Left lung (tissue), 4 donors: ENCODE measurements at regions not wholly inside any gene's neighbourhood (a gene's known extent, or its start where the extent isn't known, plus 50 kb on each side); places are given as distances from the start of the nearest gene placed in this dataset.
A peak's percentile ranks its signal among the peaks of the same experiment; 100 is the strongest.
"Not testable (repeated sequence)": the region's sequence is repeated elsewhere in the genome, so short reads cannot be mapped to it uniquely, and the experiment has no call there.

ENCODE experiments used
- ATAC-seq: fragments of 200-7000 bp; cut with Tn5 transposase; one replicate; pipeline ENCODE4 v1.9.1; 2020; ENCODE audit warnings: moderate library complexity
- DNase-seq, 4 donors: peaks; one replicate each; pipeline ENCODE4 v3.0.0-alpha.2; 2013 to 2020
- H3K27ac ChIP-seq, 2 donors: fragments of 200-600 bp; sonication (generic) in 1 of 2; one replicate each; pipeline versions ENCODE4 v1.5.0 to v1.8.0; 2020 to 2021
- H3K27me3 ChIP-seq, 2 donors: fragments of 200-600 bp; sonication (generic) in 1 of 2; one replicate each; pipeline versions ENCODE4 v1.5.0 to v1.8.0; 2020 to 2021
- H3K36me3 ChIP-seq, 2 donors: fragments of 200-600 bp; sonication (generic) in 1 of 2; one replicate each; pipeline versions ENCODE4 v1.5.0 to v1.8.0; 2020 to 2021
- H3K4me1 ChIP-seq, 2 donors: fragments of 200-600 bp; one replicate each; pipeline ENCODE4 v1.8.0; 2021
- H3K4me3 ChIP-seq, 2 donors: fragments of 200-600 bp; sonication (generic) in 1 of 2; one replicate each; pipeline versions ENCODE4 v1.5.0 to v1.8.0; 2020 to 2021; ENCODE audit warnings: mild to moderate bottlenecking in 1 of 2
- H3K9me3 ChIP-seq, 2 donors: fragments of 200-600 bp; sonication (generic) in 1 of 2; one replicate each; pipeline versions ENCODE4 v1.5.0 to v1.8.0; 2020 to 2021
- CTCF ChIP-seq, 2 donors: fragments of 200-600 bp; sonication (generic) in 1 of 2; IDR thresholded peaks; one replicate each; pipeline versions ENCODE4 v1.5.0 to v1.8.0; 2021; ENCODE audit warnings: antibody characterized with exemption in 2 of 2
- intact Hi-C, 2 donors: fragments of 100-400 bp; cut with DNase I; formaldehyde crosslinking; loops; one replicate each; pipeline versions ENCODE4 v1.11.2 to v1.14.2; 2022
- donor health status: DM: no; HTN: yes; CAD: no.
- donor health status: DM: no; HTN: no; CAD: no.

GRCh38 chr2:35591886-35592285 lies 763.7 kb upstream of the CRIM1 start:
- intact Hi-C loops: no loop called here
- Histone ChIP-seq H3K27ac (no peak overlapping the region), H3K4me1 (no peaks in the 10 kb centered on the region), H3K36me3 (no peaks in the 10 kb centered on the region), H3K4me3 (no peak overlapping the region), H3K27me3 (no peaks in the 10 kb centered on the region), H3K9me3 (peaks cover 0 to 21% of the 10 kb centered on the region in 2 donors)
- DNase-seq: no peak
- ATAC-seq: no peak
- TF ChIP-seq CTCF (IDR thresholded peaks at IDR 0.05): no peak

GRCh38 chr2:35585972-35586371 lies 769.6 kb upstream of the CRIM1 start:
- Histone ChIP-seq H3K9me3 (peaks cover 0 to 23% of the 10 kb centered on the region in 2 donors), H3K4me3 (no peak overlapping the region), H3K4me1 (no peaks in the 10 kb centered on the region), H3K27ac (no peak overlapping the region), H3K36me3 (no peaks in the 10 kb centered on the region), H3K27me3 (no peaks in the 10 kb centered on the region)
- intact Hi-C loops: no loop called here
- ATAC-seq (no peak), DNase-seq (no peak)
- no peak for TF ChIP-seq CTCF (IDR thresholded peaks at IDR 0.05)

GRCh38 chr2:35582637-35583036 lies 772.9 kb upstream of the CRIM1 start:
- intact Hi-C loops: no loop called here
- Histone ChIP-seq H3K4me1 (no peaks in the 10 kb centered on the region), H3K27ac (no peak overlapping the region), H3K36me3 (no peaks in the 10 kb centered on the region), H3K9me3 (peaks cover 0 to 23% of the 10 kb centered on the region in 2 donors), H3K4me3 (no peak overlapping the region), H3K27me3 (no peaks in the 10 kb centered on the region)
- no peak for DNase-seq
- no peak for TF ChIP-seq CTCF (IDR thresholded peaks at IDR 0.05)
- no peak for ATAC-seq

GRCh38 chr2:35580956-35581355 lies 774.6 kb upstream of the CRIM1 start:
- Histone ChIP-seq H3K4me3 (no peak overlapping the region), H3K4me1 (no peaks in the 10 kb centered on the region), H3K27ac (no peak overlapping the region), H3K9me3 (peaks cover 0 to 17% of the 10 kb centered on the region in 2 donors), H3K27me3 (no peaks in the 10 kb centered on the region), H3K36me3 (no peaks in the 10 kb centered on the region)
- ATAC-seq (no peak), DNase-seq (no peak)
- no peak for TF ChIP-seq CTCF (IDR thresholded peaks at IDR 0.05)
- intact Hi-C loops: no loop called here

GRCh38 chr2:35568574-35568973 lies 787.0 kb upstream of the CRIM1 start:
- peak in 1 of 4 donors; percentile 72 for DNase-seq
- H3K4me1 ChIP-seq, H3K27me3 ChIP-seq, H3K4me3 ChIP-seq, ATAC-seq, H3K36me3 ChIP-seq, H3K27ac ChIP-seq, intact Hi-C loops: not testable (repeated sequence)
- peaks cover 0 to 21% of the 10 kb centered on the region in 2 donors for H3K9me3 ChIP-seq

GRCh38 chr2:35562488-35562887 lies 793.1 kb upstream of the CRIM1 start:
- H3K27ac ChIP-seq: no peak overlapping the region
- intact Hi-C loops: no loop called here
- H3K27me3 ChIP-seq: no peaks in the 10 kb centered on the region
- H3K4me3 ChIP-seq: no peak overlapping the region
- TF ChIP-seq CTCF (IDR thresholded peaks at IDR 0.05): no peak
- H3K4me1 ChIP-seq: no peaks in the 10 kb centered on the region
- H3K36me3 ChIP-seq: no peaks in the 10 kb centered on the region
- peaks cover 0 to 6% of the 10 kb centered on the region in 2 donors for H3K9me3 ChIP-seq
- ATAC-seq (no peak), DNase-seq (no peak)
